ENCODE measurements at regions not wholly inside any gene's neighbourhood (a gene's known extent, or its start where the extent isn't known, plus 50 kb on each side); places are given as distances from the start of the nearest gene placed in this dataset.
"Not testable (repeated sequence)": the region's sequence is repeated elsewhere in the genome, so short reads cannot be mapped to it uniquely, and the experiment has no call there.

- DNase-seq, result no peak
Measured at GRCh38 chr13:33415822-33416221, 130.3 kb upstream of the STARD13 start.

DNA sequence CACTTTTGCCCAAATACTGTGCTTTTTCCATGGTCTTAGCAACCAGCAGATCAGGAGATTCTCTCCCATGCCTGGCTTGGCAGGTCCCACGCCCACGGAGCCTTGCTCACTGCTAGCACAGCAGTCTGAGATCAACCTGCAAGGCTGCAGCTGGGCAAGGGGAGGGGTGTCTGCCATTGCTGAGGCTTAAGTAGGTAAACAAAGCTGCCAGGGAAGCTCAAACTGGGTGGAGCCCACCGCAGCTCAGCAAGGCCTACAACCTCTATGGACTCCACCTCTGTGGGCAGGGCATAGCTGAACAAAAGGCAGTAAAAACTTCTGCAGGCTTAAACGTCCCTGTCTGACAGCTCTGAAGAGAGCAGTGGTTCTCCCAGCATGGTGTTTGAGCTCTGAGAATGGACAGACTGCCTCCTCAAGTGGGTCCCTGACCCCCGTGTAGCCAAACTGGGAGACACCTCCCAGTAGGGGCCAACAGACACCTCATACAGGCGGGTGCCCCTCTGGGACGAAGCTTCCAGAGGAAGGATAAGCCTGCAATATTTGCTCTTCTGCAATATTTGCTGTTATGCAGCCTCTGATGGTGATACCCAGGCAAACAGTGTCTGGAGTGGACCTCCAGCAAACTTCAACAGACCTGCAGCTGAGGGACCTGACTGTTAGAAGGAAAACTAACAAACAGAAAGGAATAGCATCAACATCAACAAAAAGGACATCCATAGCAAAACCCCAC, 132.8 kb upstream of the STARD13 start:
- not testable (repeated sequence) for DNase-seq

- not testable (repeated sequence) for DNase-seq
Measured at GRCh38 chr13:33420117-33420516, 134.6 kb upstream of the STARD13 start.

DNA sequence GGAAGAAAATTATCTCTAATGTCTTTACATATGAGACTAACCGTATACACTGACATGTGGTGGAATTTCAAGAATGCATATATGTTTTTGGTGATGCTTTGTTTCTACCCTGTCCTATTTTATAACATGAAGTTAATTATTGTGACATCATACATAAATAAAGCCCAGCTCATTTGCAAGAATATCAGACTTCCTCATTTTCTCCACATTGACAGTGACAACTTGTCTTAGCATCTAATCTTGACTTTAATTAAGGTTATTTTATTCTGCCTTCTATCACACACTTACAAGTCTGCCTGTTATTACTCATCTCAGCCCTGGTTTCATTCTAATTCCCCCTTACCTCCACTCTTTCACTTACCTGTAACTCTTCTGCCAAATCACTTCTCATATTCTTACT, 140.6 kb upstream of the STARD13 start:
- DNase-seq, result peak in 1 of 3 donors; percentile 20

GRCh38 chr13:33433316-33433715, 147.8 kb upstream of the STARD13 start:
- DNase-seq, result no peak

- no peak for DNase-seq
Measured at GRCh38 chr13:33434676-33435075, 149.1 kb upstream of the STARD13 start.

DNA sequence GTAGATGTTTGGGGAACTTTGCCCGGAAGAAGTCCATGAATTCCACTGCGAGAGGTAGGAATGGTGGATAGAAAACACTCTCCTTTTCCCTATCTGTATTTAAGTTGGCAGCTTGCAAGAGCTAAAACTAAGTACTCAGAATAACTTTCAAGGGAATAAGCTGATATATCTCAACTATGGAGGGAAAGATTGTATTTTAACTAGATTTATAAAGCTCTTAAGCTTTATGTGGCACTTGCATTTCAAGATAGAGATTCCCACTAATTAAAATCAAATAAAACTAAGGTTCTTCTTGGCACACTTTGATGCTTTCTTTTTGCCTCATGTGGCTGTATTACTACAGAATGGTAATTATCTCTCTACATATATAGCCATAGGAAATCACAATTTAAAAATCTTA, 149.7 kb upstream of the STARD13 start:
- DNase-seq, result no peak

GRCh38 chr13:33438918-33439317, 153.4 kb upstream of the STARD13 start:
- DNase-seq, result no peak

GRCh38 chr13:33441015-33441414, 155.5 kb upstream of the STARD13 start:
- DNase-seq, result peak in 1 of 3 donors; percentile 7

DNA sequence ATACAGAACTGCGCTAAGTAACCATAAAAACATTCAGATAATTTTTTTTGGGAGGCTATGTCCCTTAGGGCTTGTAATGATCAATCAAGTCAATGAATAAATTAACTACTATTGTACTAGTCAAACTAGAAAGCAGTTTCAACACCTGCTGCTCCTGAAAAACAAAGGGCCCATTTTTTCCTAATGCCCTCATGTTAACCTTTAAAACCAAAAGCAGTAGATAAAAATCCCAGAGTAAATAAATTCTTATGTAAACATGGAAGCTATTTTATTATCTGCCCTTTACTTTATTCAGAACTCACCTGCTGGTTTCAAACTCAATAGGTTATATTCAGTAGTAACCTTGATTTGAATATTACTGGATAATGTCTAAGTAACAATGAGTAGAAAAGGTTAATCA, 159.5 kb upstream of the STARD13 start:
- DNase-seq, result no peak

GRCh38 chr13:33445476-33445875, 159.9 kb upstream of the STARD13 start:
- DNase-seq, result no peak

DNA sequence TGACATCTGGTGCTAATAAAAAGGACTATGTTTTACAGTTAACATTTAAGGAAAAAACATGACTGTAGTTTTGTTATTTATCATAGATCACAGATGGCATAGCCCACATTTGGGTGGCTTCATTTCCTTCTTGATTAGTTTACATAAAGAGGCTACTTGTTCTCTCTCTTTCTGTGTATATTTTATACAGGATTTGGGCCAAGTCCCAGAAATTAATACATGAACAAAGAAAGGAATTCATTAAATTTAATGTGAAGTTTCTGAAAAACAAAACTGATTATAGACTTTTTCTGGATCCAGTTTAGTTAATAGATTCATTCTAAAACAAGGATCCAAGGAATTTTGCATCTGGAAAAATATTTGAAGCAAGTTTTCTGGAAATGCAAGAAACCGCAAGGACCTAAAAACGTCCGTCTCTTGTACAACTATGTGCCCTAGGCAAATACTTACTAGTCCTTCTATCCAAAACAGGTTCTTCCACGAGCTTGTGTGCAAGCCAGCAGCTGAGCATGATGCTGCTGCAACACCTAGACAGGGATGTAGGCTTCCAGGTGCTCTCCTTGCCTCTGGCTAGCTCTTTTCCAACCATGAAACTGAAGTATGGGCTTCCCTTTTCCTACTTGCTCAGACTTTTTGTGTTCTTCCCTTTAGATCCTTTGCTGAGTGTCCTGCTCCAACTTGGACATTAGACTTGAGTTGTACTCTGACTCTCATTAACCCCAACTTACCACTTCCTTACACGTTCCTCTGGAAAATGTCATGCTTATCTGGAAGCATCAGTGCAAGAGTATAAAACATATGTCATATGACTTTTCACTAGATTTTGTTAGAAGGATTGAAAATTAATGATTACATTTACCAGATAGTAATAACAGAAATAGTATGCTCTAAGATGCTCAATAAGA, 161.5 kb upstream of the STARD13 start:
- DNase-seq, result no peak

DNA sequence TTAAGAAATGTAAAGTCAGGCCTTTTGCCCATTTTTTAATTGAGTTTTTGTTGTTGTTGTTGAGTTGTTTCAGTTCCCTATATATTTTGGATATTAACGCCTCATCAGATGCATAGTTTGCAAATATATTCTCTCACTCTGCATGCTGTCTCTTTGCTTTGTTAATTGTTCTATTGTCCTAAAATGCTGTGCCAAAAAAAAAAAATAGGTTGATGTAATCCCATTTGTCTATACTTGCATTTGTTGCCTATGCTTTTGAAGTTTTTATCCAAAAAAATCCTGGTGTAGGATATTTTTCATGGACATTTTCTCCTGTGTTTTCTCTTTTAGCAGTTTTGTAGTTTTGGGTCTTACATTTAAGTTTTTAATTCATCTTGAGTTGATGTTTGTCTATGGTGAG, 163.3 kb upstream of the STARD13 start:
- no peak for DNase-seq

DNA sequence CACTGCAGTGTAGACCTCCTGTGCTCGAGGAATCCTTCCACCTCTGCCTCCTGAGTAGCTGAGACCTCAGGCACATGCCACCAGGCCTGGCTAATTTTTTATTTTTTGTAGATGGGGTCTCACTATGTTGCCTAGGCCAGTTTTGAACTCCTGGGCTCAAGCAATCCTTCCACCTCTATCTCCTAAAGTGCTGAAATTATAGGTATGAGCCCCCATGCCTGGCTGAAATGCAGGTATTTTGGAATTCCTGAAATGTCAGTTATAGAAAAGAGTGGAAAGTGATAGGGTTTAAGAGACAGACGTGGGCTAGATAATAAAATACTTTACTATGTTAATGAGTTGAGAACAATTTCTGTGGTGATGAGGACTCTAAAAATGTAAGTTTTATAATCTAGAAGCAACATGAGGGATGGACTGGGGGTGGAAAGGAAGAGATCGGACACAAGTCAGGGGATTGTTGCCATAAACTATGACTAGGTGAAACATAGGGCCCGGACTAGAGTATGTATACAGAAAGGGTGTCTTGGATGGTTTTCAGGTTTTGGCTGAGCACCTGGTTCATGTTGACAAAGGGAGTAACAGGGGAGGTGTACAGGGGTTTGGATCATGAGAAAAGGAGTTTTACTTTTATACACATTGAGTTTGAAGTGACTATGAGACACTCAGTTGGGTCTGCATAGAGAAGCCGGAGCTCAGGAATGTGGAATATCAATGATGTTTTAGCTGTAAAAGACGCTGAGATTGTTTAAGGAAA, 165.6 kb upstream of the STARD13 start:
- DNase-seq, result no peak

DNA sequence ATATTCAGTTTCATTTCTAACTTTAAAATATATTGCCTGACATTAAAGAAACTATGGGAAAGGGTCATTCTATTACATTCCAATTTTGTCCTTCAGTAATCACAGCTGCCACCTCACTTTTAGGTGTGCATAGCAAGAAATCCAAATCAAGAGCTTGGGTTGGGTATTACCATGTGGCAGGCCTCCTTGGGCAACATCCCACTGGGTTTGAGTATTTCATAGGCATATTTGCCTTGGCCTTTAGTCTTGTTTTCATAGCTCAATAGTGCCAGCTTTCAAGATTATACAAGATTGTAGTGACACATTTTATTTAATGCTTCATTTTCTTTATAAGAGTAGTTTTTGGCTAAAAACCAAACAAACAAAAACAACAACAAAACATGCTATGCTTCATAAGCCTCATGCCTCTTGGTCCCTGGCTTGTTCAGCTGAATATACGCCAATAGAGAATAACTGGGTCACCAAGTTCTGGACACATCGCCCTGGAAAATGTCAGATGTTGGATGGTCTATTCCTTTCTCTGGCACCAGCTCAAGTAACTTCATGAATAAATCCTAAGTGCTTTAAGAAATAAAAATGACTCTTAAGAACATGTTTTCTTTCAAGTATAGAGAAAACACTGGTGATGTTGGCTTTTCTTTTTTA, 167.4 kb upstream of the STARD13 start:
- no peak for DNase-seq

GRCh38 chr13:33453936-33454335, 168.4 kb upstream of the STARD13 start:
- no peak for DNase-seq

- peak in 1 of 3 donors; percentile 5 for DNase-seq
Measured at GRCh38 chr13:33454844-33455705, 169.5 kb upstream of the STARD13 start.

- DNase-seq, result no peak
Measured at GRCh38 chr13:33459702-33460101, 174.1 kb upstream of the STARD13 start.

DNA sequence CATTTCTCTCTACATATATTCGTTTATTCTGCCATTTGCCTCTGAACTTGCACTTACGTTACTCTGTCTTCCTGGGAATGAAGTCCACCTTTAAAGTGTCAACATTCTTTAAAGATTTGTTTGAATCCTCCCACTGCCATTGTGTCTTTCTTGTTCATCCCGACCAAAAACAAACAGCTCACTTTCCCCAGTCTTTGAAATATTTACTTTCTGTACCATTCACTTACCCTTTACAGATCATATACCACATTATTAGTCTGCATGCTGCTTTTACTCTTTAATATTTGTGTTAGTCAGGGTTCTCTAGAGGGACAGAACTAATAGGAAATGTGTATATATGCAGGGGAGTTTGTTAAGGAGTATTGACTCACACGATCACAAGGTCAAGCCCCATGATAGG, 176.6 kb upstream of the STARD13 start:
- no peak for DNase-seq

GRCh38 chr13:33464345-33464744, 178.8 kb upstream of the STARD13 start:
- no peak for DNase-seq

DNA sequence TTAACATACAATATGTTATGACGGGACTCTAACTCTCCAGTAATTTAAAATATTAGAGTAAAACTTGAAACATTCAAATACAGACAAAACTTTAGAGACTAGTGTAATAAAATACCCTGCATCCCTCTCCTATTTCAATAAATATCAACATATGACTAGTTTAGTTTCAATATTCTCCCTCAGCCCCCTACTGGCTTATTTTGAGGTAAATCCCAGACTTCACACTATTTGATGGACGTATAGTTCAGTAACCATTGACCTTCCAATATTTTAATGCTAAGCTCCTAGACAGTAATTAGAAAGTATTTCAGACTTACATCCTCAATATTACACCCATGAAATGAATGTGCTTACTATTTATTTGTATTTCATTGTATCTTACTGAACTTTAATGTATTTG, 180.7 kb upstream of the STARD13 start:
- no peak for DNase-seq

DNA sequence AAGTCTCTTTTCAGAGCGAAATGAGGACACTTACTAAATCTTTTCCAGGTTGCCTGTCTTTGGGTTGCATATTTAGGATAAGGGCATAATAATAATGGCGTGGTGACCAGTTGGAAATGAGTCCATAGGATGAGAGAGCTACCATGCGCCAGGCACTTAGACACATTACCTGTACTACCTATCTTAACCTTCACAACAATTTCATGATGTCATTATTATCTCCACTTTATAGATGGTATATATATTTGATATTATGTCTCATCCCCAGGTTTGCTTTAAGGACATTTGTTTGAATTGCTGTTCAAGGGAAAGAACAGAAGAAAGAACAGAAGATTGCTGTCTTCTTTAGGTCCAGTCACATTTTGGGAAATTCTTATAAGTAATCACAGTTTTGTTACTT, 182.0 kb upstream of the STARD13 start:
- DNase-seq, result no peak
